ENCODE measurements at regions not wholly inside any gene's neighbourhood (a gene's known extent, or its start where the extent isn't known, plus 50 kb on each side); places are given as distances from the start of the nearest gene placed in this dataset.
A peak's percentile ranks its signal among the peaks of the same experiment; 100 is the strongest.

DNA sequence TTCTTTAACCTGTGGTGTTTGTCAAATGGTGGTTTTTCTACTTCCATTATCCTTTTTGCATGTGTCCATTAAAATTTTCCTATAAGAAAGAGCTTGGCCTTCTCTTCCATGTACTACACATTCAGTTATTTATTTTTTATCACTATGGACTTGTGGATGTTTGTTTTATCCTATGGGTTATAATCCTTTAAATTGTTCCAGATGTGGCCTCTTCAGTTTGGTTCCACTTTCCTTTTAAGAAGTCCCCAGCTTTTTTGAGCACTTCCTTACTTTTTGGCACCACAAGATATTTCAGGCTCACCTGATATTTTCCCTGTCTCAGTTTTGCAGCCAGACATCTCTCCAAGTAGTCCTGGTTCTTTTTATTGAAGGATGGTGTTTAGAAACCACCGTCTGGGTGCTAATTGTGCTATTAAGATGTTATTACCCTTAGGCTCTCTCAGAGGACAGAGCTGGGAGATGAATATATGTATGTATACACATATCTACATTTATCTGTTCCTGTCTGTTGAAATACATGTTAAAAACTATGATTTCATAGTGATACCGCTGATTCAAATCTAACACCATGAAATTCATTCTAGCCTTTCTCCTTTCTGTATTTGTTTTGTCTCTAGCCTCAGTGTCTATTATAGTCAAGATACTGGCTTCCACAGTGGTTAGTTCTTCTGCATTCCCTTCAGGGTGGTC lies 408.5 kb upstream of the RGS6 start:
- Histone ChIP-seq H4K8ac (ENCODE audit: low read length) (no peak overlapping the region), H3K18ac (ENCODE audit: low read depth in 1 of 2, low read length in 2 of 2) (no peak overlapping the region), H3K4ac (ENCODE audit: low read depth in 1 of 2, low read length in 2 of 2) (no peak overlapping the region), H3K27ac (ENCODE audit: low read length, poor library complexity, severe bottlenecking) (no peak overlapping the region), H2BK120ac (ENCODE audit: low read depth, low read length) (no peak overlapping the region), H2BK12ac (ENCODE audit: low read length in 2 of 2) (no peak overlapping the region), H3K4me3 (ENCODE audit: insufficient read depth in 1 of 2, low read depth in 1 of 2, low read length in 2 of 2) (peak overlapping the region in 1 of 2 experiments; percentile 54), H3K14ac (ENCODE audit: low read length in 2 of 2) (no peak overlapping the region), H4K91ac (ENCODE audit: low read length) (no peak overlapping the region), H3K36me3 (ENCODE audit: control insufficient read depth in 1 of 2, insufficient read depth in 2 of 2, low read depth in 1 of 2, low read length in 2 of 2) (no peaks in the 10 kb centered on the region), H3K27me3 (ENCODE audit: control insufficient read depth in 1 of 2, insufficient read depth in 1 of 2, low read length in 2 of 2) (no peaks in the 10 kb centered on the region), H2AK5ac (ENCODE audit: low read length, severe bottlenecking) (no peak overlapping the region), H2AFZ (ENCODE audit: low read depth, low read length) (no peak overlapping the region), H3K79me1 (replicated peaks; ENCODE audit: low read length, poor library complexity, severe bottlenecking) (peaks cover 1% of the 10 kb centered on the region), H3K23ac (ENCODE audit: low read length in 2 of 2) (no peak overlapping the region), H2BK5ac (ENCODE audit: low read depth, low read length, poor library complexity, severe bottlenecking) (no peak overlapping the region), H2BK15ac (ENCODE audit: low read depth, poor library complexity, severe bottlenecking) (no peak overlapping the region), H3K9me3 (ENCODE audit: control insufficient read depth, low read length) (no peaks in the 10 kb centered on the region), H3K4me1 (ENCODE audit: control insufficient read depth, insufficient read depth, low read depth, low read length) (no peaks in the 10 kb centered on the region), H3K4me2 (ENCODE audit: low read length, poor library complexity, severe bottlenecking) (no peak overlapping the region), H3K9ac (ENCODE audit: low read length) (peak overlapping the region; percentile 58)
- peak; percentile 10 for DNase-seq
- WGBS = no CpG with 5 or more reads among the region's 2 CpGs

DNA sequence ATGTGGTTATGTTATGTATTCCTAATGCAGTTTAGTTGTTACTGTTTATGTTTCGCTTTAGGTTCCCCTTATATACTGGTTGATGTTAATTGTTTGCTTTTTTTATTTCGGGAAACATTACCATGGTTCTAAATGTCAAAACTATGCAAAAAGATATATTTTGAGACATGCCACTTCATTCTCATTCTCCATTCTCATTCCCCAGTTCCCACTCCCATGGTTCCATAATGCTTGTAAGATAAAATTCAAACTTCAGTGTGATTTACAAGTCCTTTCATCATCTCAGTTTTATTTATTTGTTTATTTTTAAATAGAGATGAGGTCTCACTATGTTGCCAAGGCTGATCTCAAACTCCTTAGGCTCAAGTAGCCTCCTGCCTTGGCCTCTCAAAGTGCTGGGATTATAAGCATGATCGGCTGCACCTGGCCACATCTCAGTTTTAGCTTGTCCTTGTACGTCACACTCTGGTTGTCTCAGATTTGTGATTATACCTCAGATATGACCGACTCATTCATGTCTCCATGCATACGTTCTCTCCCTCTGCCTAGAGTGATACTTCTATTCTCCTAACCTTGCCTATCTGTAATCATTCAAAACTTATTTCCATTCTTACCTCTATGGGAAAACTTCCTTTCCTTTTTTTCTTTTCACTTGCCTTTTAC lies 407.8 kb upstream of the RGS6 start:
- Histone ChIP-seq H3K9ac (ENCODE audit: low read length) (no peak overlapping the region), H3K27ac (ENCODE audit: low read length, poor library complexity, severe bottlenecking) (no peak overlapping the region), H2BK15ac (ENCODE audit: low read depth, poor library complexity, severe bottlenecking) (no peak overlapping the region), H3K4ac (ENCODE audit: low read depth in 1 of 2, low read length in 2 of 2) (no peak overlapping the region), H3K4me2 (ENCODE audit: low read length, poor library complexity, severe bottlenecking) (no peak overlapping the region), H2AK5ac (ENCODE audit: low read length, severe bottlenecking) (no peak overlapping the region), H3K18ac (ENCODE audit: low read depth in 1 of 2, low read length in 2 of 2) (no peak overlapping the region), H3K4me3 (ENCODE audit: insufficient read depth in 1 of 2, low read depth in 1 of 2, low read length in 2 of 2) (no peak overlapping the region), H2AFZ (ENCODE audit: low read depth, low read length) (no peak overlapping the region), H3K36me3 (ENCODE audit: control insufficient read depth in 1 of 2, insufficient read depth in 2 of 2, low read depth in 1 of 2, low read length in 2 of 2) (no peaks in the 10 kb centered on the region), H2BK120ac (ENCODE audit: low read depth, low read length) (no peak overlapping the region), H4K8ac (ENCODE audit: low read length) (no peak overlapping the region), H3K23ac (ENCODE audit: low read length in 2 of 2) (no peak overlapping the region), H2BK12ac (ENCODE audit: low read length in 2 of 2) (no peak overlapping the region), H2BK5ac (ENCODE audit: low read depth, low read length, poor library complexity, severe bottlenecking) (no peak overlapping the region), H3K79me1 (replicated peaks; ENCODE audit: low read length, poor library complexity, severe bottlenecking) (peaks cover 1% of the 10 kb centered on the region), H3K14ac (ENCODE audit: low read length in 2 of 2) (no peak overlapping the region), H3K9me3 (ENCODE audit: control insufficient read depth, low read length) (no peaks in the 10 kb centered on the region), H3K27me3 (ENCODE audit: control insufficient read depth in 1 of 2, insufficient read depth in 1 of 2, low read length in 2 of 2) (no peaks in the 10 kb centered on the region), H3K4me1 (ENCODE audit: control insufficient read depth, insufficient read depth, low read depth, low read length) (no peaks in the 10 kb centered on the region), H4K91ac (ENCODE audit: low read length) (no peak overlapping the region)
- DNase-seq = no peak
- 97% methylated on average over 5 of the region's 6 CpGs for WGBS

DNA sequence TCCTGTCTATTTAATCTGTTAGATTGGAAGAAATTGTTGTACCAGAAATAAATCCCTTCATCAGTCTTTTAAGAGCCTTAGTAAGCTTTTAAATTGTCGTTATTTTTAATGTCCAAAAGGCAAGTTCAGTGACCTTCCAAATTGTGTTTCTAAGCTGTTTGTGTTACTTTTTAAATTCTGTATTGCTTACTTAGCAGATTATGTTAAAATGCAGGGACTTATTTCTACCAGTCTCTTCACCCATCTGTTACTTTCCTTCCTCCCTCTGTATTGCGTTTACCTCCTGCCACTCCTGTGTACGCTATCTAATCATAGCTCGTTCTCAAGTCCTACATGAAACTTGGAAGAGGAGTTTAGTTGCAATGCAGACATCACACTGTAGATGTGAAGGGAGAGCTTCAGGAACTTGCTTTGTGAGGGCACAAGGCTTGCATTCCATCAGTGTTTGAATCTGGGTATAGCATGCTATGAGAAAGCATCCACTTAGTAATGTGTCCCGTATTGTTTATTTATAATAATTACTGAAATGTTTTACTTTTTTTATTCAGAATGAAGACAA lies 406.5 kb upstream of the RGS6 start:
- Histone ChIP-seq H3K27me3 (ENCODE audit: control insufficient read depth in 1 of 2, insufficient read depth in 1 of 2, low read length in 2 of 2) (no peaks in the 10 kb centered on the region), H4K8ac (ENCODE audit: low read length) (no peak overlapping the region), H3K79me1 (replicated peaks; ENCODE audit: low read length, poor library complexity, severe bottlenecking) (peaks cover 4% of the 10 kb centered on the region)

DNA sequence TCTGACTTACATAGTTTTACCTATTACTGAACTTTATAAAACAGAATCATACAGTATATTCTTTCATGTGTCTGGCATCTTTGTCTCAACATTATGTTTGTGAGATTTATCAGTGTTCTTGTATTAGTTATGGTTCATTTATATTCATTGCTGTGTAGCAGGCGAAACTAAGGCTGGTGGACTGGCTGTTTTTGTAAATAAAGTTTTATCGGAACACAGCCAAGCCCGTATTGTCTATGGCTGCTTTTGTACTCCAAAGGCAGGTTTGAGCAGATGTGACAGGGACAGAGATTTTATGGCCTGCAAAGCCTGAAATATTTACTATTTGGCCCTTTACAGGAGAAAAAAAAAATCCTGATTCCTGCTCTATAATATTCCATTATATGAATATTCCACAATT lies 405.8 kb upstream of the RGS6 start:
- no peak overlapping the region for H2BK12ac ChIP-seq (ENCODE audit: low read length in 2 of 2)
- H3K23ac ChIP-seq (ENCODE audit: low read length in 2 of 2) = no peak overlapping the region
- no peak overlapping the region for H3K4me3 ChIP-seq (ENCODE audit: insufficient read depth in 1 of 2, low read depth in 1 of 2, low read length in 2 of 2)
- H3K27me3 ChIP-seq (ENCODE audit: control insufficient read depth in 1 of 2, insufficient read depth in 1 of 2, low read length in 2 of 2) = no peaks in the 10 kb centered on the region
- WGBS = 99% methylated on average over 3 of the region's 3 CpGs
- H2BK15ac ChIP-seq (ENCODE audit: low read depth, poor library complexity, severe bottlenecking) = no peak overlapping the region
- H2BK5ac ChIP-seq (ENCODE audit: low read depth, low read length, poor library complexity, severe bottlenecking) = no peak overlapping the region
- no peak overlapping the region for H3K4me2 ChIP-seq (ENCODE audit: low read length, poor library complexity, severe bottlenecking)
- no peak overlapping the region for H4K8ac ChIP-seq (ENCODE audit: low read length)
- H2AK5ac ChIP-seq (ENCODE audit: low read length, severe bottlenecking) = no peak overlapping the region
- no peak overlapping the region for H3K14ac ChIP-seq (ENCODE audit: low read length in 2 of 2)
- peaks cover 4% of the 10 kb centered on the region for H3K79me1 ChIP-seq (replicated peaks; ENCODE audit: low read length, poor library complexity, severe bottlenecking)
- H3K27ac ChIP-seq (ENCODE audit: low read length, poor library complexity, severe bottlenecking) = no peak overlapping the region
- no peak for DNase-seq
- peaks cover 2% of the 10 kb centered on the region for H3K4me1 ChIP-seq (ENCODE audit: control insufficient read depth, insufficient read depth, low read depth, low read length)
- no peak overlapping the region for H2AFZ ChIP-seq (ENCODE audit: low read depth, low read length)
- H3K9me3 ChIP-seq (ENCODE audit: control insufficient read depth, low read length) = no peaks in the 10 kb centered on the region
- H3K9ac ChIP-seq (ENCODE audit: low read length) = no peak overlapping the region
- no peak overlapping the region for H2BK120ac ChIP-seq (ENCODE audit: low read depth, low read length)
- H4K91ac ChIP-seq (ENCODE audit: low read length) = no peak overlapping the region
- no peak overlapping the region for H3K18ac ChIP-seq (ENCODE audit: low read depth in 1 of 2, low read length in 2 of 2)
- peaks cover 0 to 4% of the 10 kb centered on the region in 2 experiments for H3K36me3 ChIP-seq (ENCODE audit: control insufficient read depth in 1 of 2, insufficient read depth in 2 of 2, low read depth in 1 of 2, low read length in 2 of 2)
- no peak overlapping the region for H3K4ac ChIP-seq (ENCODE audit: low read depth in 1 of 2, low read length in 2 of 2)

More for the DNA sequence above, 406.5 kb upstream of the RGS6 start:
- Histone ChIP-seq H3K18ac (ENCODE audit: low read depth in 1 of 2, low read length in 2 of 2) (no peak overlapping the region), H3K9ac (ENCODE audit: low read length) (no peak overlapping the region), H4K91ac (ENCODE audit: low read length) (no peak overlapping the region), H3K9me3 (ENCODE audit: control insufficient read depth, low read length) (no peaks in the 10 kb centered on the region), H3K36me3 (ENCODE audit: control insufficient read depth in 1 of 2, insufficient read depth in 2 of 2, low read depth in 1 of 2, low read length in 2 of 2) (peaks cover 0 to 4% of the 10 kb centered on the region in 2 experiments), H3K23ac (ENCODE audit: low read length in 2 of 2) (no peak overlapping the region), H2BK5ac (ENCODE audit: low read depth, low read length, poor library complexity, severe bottlenecking) (no peak overlapping the region), H2AK5ac (ENCODE audit: low read length, severe bottlenecking) (no peak overlapping the region), H2BK12ac (ENCODE audit: low read length in 2 of 2) (no peak overlapping the region), H2BK120ac (ENCODE audit: low read depth, low read length) (no peak overlapping the region), H3K4me1 (ENCODE audit: control insufficient read depth, insufficient read depth, low read depth, low read length) (peaks cover 2% of the 10 kb centered on the region), H2AFZ (ENCODE audit: low read depth, low read length) (no peak overlapping the region), H2BK15ac (ENCODE audit: low read depth, poor library complexity, severe bottlenecking) (no peak overlapping the region), H3K4ac (ENCODE audit: low read depth in 1 of 2, low read length in 2 of 2) (no peak overlapping the region), H3K14ac (ENCODE audit: low read length in 2 of 2) (no peak overlapping the region), H3K4me2 (ENCODE audit: low read length, poor library complexity, severe bottlenecking) (no peak overlapping the region), H3K27ac (ENCODE audit: low read length, poor library complexity, severe bottlenecking) (no peak overlapping the region), H3K4me3 (ENCODE audit: insufficient read depth in 1 of 2, low read depth in 1 of 2, low read length in 2 of 2) (no peak overlapping the region)
- DNase-seq = no peak
- WGBS = 83% methylated on average over 3 of the region's 5 CpGs

All from mesenchymal stem cell (in vitro differentiated cells and primary cell).